Smooth muscle cell (in vitro differentiated cells): ENCODE measurements at regions not wholly inside any gene's neighbourhood (a gene's known extent, or its start where the extent isn't known, plus 50 kb on each side); places are given as distances from the start of the nearest gene placed in this dataset.

Experiments used
- DNase-seq: peaks from one replicate; lab custom pipeline; 2025; ENCODE audit not compliant: unreplicated experiment; lab: John Stamatoyannopoulos, UW
- H2AFZ ChIP-seq: fragments of 200-600 bp; sonication (generic); 2 replicates; pipeline ENCODE4 v1.6.0; 2016; ENCODE audit warnings: antibody characterized with exemption, low read depth, mild to moderate bottlenecking
- H3F3A ChIP-seq: fragments of 200-600 bp; sonication (generic); 2 replicates; pipeline ENCODE4 v1.6.0; 2017; ENCODE audit warnings: antibody characterized with exemption, low read depth
- H3K27ac ChIP-seq: fragments of 200-600 bp; sonication (generic); 2 replicates; pipeline ENCODE4 v1.5.1; 2016; ENCODE audit warnings: low read depth, mild to moderate bottlenecking
- H3K27me3 ChIP-seq: fragments of 200-600 bp; sonication (generic); 2 replicates; pipeline ENCODE4 v1.6.1; 2016; ENCODE audit warnings: low read depth, mild to moderate bottlenecking
- H3K36me3 ChIP-seq: fragments of 200-600 bp; sonication (generic); 2 replicates; pipeline ENCODE4 v1.5.1; 2016; ENCODE audit warnings: low read depth
- H3K4me1 ChIP-seq: fragments of 200-600 bp; sonication (generic); 2 replicates; pipeline ENCODE4 v1.5.1; 2016; ENCODE audit warnings: low read depth
- H3K4me2 ChIP-seq: fragments of 200-600 bp; sonication (generic); 2 replicates; pipeline ENCODE4 v1.6.0; 2016; ENCODE audit warnings: mild to moderate bottlenecking
- H3K4me3 ChIP-seq: fragments of 200-600 bp; sonication (generic); 2 replicates; pipeline ENCODE4 v1.5.1; 2016; ENCODE audit warnings: mild to moderate bottlenecking
- H3K79me2 ChIP-seq: fragments of 200-600 bp; sonication (generic); 2 replicates; pipeline ENCODE4 v1.6.0; 2016; ENCODE audit warnings: low read depth, mild to moderate bottlenecking
- H3K9ac ChIP-seq: fragments of 200-600 bp; sonication (generic); 2 replicates; pipeline ENCODE4 v1.6.0; 2016; ENCODE audit warnings: low read depth
- H3K9me3 ChIP-seq: fragments of 200-600 bp; sonication (generic); replicated peaks from 2 replicates; pipeline ENCODE4 v1.5.1; 2016; ENCODE audit warnings: low read depth
- H4K20me1 ChIP-seq: fragments of 200-600 bp; sonication (generic); 2 replicates; pipeline ENCODE4 v1.6.0; 2016; ENCODE audit warnings: low read depth
- CTCF ChIP-seq: fragments of 200-600 bp; sonication (generic); IDR thresholded peaks from 2 replicates; pipeline ENCODE4 v1.5.1; 2017; ENCODE audit warnings: borderline replicate concordance, mild to moderate bottlenecking, antibody characterized with exemption; ENCODE audit not compliant: insufficient read depth, poor library complexity, severe bottlenecking
- WGBS: methylation state at CpG from one replicate; pipeline ENCODE4 v1.1.7; 2016; ENCODE audit warnings: low lambda C conversion rate; 5-methylcytosine and 5-hydroxymethylcytosine counted together

- no peak overlapping the region for H3K4me2 ChIP-seq
- H3K4me3 ChIP-seq = no peak overlapping the region
- peaks cover 3% of the 10 kb centered on the region for H3K36me3 ChIP-seq
- no peak for TF ChIP-seq CTCF
- peaks cover 18% of the 10 kb centered on the region for H3F3A ChIP-seq
- no peak for DNase-seq
- H3K4me1 ChIP-seq = no peaks in the 10 kb centered on the region
- H4K20me1 ChIP-seq = peaks cover 100% of the 10 kb centered on the region
- peaks cover 98% of the 10 kb centered on the region for H3K79me2 ChIP-seq
- no peak overlapping the region for H3K9ac ChIP-seq
- H2AFZ ChIP-seq = no peak overlapping the region
- WGBS = 80% methylated on average over 6 of the region's 6 CpGs
- no peaks in the 10 kb centered on the region for H3K9me3 ChIP-seq
- H3K27me3 ChIP-seq = no peaks in the 10 kb centered on the region
- no peak overlapping the region for H3K27ac ChIP-seq
These were observed 102.4 kb downstream of the RPL27A start for GRCh38 chr11:8784954-8785353.

GRCh38 chr11:8785457-8785856 is 102.9 kb downstream of the RPL27A start:
- no peak for TF ChIP-seq CTCF
- H3K79me2 ChIP-seq = peaks cover 98% of the 10 kb centered on the region
- no peak overlapping the region for H3K4me2 ChIP-seq
- no peaks in the 10 kb centered on the region for H3K4me1 ChIP-seq
- DNase-seq = no peak
- 83% methylated on average over 3 of the region's 3 CpGs for WGBS
- H3K9me3 ChIP-seq = no peaks in the 10 kb centered on the region
- peaks cover 21% of the 10 kb centered on the region for H3F3A ChIP-seq
- no peaks in the 10 kb centered on the region for H3K27me3 ChIP-seq
- H2AFZ ChIP-seq = no peak overlapping the region
- no peak overlapping the region for H3K9ac ChIP-seq
- H3K4me3 ChIP-seq = no peak overlapping the region
- H3K27ac ChIP-seq = no peak overlapping the region
- peaks cover 3% of the 10 kb centered on the region for H3K36me3 ChIP-seq
- peaks cover 100% of the 10 kb centered on the region for H4K20me1 ChIP-seq

- Histone ChIP-seq H4K20me1 (peaks cover 100% of the 10 kb centered on the region), H3K79me2 (peaks cover 98% of the 10 kb centered on the region), H3K9me3 (no peaks in the 10 kb centered on the region), H3F3A (peaks cover 21% of the 10 kb centered on the region), H3K36me3 (peaks cover 3% of the 10 kb centered on the region), H3K9ac (no peak overlapping the region), H2AFZ (no peak overlapping the region), H3K27me3 (no peaks in the 10 kb centered on the region), H3K27ac (peak overlapping the region; percentile 45), H3K4me3 (no peak overlapping the region), H3K4me1 (no peaks in the 10 kb centered on the region), H3K4me2 (no peak overlapping the region)
- no peak for TF ChIP-seq CTCF
- DNase-seq = no peak
- WGBS = 91% methylated on average over 2 of the region's 2 CpGs
These were observed 103.4 kb downstream of the RPL27A start for GRCh38 chr11:8785998-8786397.

GRCh38 chr11:8786933-8787332 is 104.3 kb downstream of the RPL27A start:
- Histone ChIP-seq H3K36me3 (peaks cover 3% of the 10 kb centered on the region), H4K20me1 (peaks cover 100% of the 10 kb centered on the region), H3K9me3 (no peaks in the 10 kb centered on the region), H3K9ac (no peak overlapping the region), H3K27ac (peak overlapping the region; percentile 45), H3K79me2 (peaks cover 98% of the 10 kb centered on the region), H2AFZ (no peak overlapping the region), H3F3A (peaks cover 21% of the 10 kb centered on the region), H3K4me2 (no peak overlapping the region), H3K4me1 (no peaks in the 10 kb centered on the region), H3K4me3 (no peak overlapping the region), H3K27me3 (no peaks in the 10 kb centered on the region)
- TF ChIP-seq CTCF = peak; percentile 28
- 91% methylated on average over 1 of the region's 1 CpG for WGBS
- DNase-seq = no peak
